GM06990 (cell line): ENCODE measurements at regions not wholly inside any gene's neighbourhood (a gene's known extent, or its start where the extent isn't known, plus 50 kb on each side); places are given as distances from the start of the nearest gene placed in this dataset.

Experiments
- DNase-seq: peaks from one replicate; pipeline ENCODE4 v3.0.0-alpha.2; 2011; ENCODE audit not compliant: insufficient read length; ENCODE audit errors: extremely low read depth
- H3K27me3 ChIP-seq: replicated peaks from 2 replicates; pipeline ENCODE4 v1.6.0; 2011; ENCODE audit warnings: low read length; ENCODE audit not compliant: control insufficient read depth, insufficient read depth
- H3K36me3 ChIP-seq: 2 replicates; pipeline ENCODE4 v1.5.1; 2011; ENCODE audit warnings: low read length; ENCODE audit not compliant: control insufficient read depth, insufficient read depth
- H3K4me3 ChIP-seq: replicated peaks from 2 replicates; pipeline ENCODE4 v1.5.1; 2011; ENCODE audit warnings: low read depth, mild to moderate bottlenecking, control low read depth, low read length
- TF ChIP-seq, protein P1 (sequence below): IDR thresholded peaks from 2 replicates; pipeline ENCODE4 v1.5.1; 2011; ENCODE audit warnings: low read length, control low read depth, mild to moderate bottlenecking, inconsistent platforms; ENCODE audit not compliant: insufficient read depth, poor library complexity, severe bottlenecking

GRCh38 chr2:220981926-220982325 is 590.2 kb downstream of the EPHA4 start:
- Histone ChIP-seq H3K36me3 (no peaks in the 10 kb centered on the region), H3K27me3 (no peaks in the 10 kb centered on the region), H3K4me3 (no peak overlapping the region)
- TF ChIP-seq, protein P1, sequence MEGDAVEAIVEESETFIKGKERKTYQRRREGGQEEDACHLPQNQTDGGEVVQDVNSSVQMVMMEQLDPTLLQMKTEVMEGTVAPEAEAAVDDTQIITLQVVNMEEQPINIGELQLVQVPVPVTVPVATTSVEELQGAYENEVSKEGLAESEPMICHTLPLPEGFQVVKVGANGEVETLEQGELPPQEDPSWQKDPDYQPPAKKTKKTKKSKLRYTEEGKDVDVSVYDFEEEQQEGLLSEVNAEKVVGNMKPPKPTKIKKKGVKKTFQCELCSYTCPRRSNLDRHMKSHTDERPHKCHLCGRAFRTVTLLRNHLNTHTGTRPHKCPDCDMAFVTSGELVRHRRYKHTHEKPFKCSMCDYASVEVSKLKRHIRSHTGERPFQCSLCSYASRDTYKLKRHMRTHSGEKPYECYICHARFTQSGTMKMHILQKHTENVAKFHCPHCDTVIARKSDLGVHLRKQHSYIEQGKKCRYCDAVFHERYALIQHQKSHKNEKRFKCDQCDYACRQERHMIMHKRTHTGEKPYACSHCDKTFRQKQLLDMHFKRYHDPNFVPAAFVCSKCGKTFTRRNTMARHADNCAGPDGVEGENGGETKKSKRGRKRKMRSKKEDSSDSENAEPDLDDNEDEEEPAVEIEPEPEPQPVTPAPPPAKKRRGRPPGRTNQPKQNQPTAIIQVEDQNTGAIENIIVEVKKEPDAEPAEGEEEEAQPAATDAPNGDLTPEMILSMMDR, result no peak
- DNase-seq, result no peak

DNA sequence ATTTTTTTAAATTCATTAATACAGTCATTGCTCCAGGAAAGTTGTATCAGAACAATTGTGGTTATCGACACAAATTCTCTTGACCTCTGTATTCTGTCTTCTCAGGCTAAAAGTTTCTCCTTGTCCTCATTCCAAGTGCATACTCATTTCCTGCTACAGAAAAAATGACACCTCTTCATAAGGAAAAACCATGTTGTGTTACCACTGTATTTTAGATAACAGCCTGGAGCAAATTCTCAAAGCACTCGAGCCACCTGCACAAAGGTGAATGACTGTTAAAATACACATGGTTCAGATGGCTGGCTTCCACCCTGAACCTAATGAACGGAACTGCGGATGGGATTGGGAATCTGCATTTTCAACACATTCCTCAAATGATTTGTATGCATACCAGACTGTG is 586.5 kb downstream of the EPHA4 start:
- Histone ChIP-seq H3K36me3 (no peaks in the 10 kb centered on the region), H3K27me3 (no peaks in the 10 kb centered on the region), H3K4me3 (no peak overlapping the region)
- TF ChIP-seq, protein P1, result no peak
- DNase-seq, result no peak

GRCh38 chr2:220987839-220988238 is 584.3 kb downstream of the EPHA4 start:
- Histone ChIP-seq H3K27me3 (no peaks in the 10 kb centered on the region), H3K4me3 (no peak overlapping the region), H3K36me3 (no peaks in the 10 kb centered on the region)
- DNase-seq, result no peak
- TF ChIP-seq, protein P1, result no peak

DNA sequence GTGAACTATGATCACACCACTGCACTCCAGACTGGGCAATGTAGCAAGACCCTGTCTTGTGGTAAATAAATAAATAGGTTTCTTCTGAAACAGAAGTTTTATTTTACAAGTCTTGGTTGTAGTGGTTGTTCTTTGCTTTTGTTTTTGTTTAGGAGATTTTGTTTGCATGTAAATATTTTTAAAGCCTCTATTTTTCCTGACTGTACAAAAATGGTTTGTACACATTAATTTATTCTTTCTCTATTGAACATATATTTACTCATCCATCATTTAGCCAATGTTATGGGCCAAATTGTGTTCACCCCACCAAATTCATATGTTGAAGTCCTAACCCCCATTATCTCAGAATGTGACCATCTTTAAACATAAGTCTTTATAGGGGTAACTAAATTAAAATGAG is 580.1 kb downstream of the EPHA4 start:
- Histone ChIP-seq H3K27me3 (no peaks in the 10 kb centered on the region), H3K4me3 (no peak overlapping the region), H3K36me3 (no peaks in the 10 kb centered on the region)
- TF ChIP-seq, protein P1, result no peak
- DNase-seq, result no peak

GRCh38 chr2:220994846-220995245 is 577.3 kb downstream of the EPHA4 start:
- H3K4me3 ChIP-seq, result no peak overlapping the region
- no peaks in the 10 kb centered on the region for H3K27me3 ChIP-seq
- TF ChIP-seq, protein P1, result no peak
- no peaks in the 10 kb centered on the region for H3K36me3 ChIP-seq
- no peak for DNase-seq

DNA sequence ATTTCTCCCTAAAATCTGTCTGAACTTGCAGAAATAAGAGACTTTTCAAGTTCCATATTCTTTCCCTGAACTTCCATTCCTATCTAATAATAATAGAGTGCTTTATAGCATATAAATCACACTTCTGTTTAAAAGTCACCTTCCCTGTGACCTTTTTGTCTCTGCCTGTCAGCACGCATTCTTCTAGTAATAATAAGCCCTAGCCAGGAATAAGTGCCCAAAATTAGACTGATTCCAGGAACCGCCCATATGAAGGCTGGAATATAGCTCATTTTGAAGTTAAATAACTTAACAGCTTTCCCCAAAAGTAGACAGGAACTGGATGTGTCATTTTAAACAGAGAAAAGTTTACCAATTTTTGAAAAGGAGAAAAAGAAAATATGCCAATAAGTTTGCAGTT is 576.5 kb downstream of the EPHA4 start:
- no peak for DNase-seq

More for the DNA sequence above, 576.5 kb downstream of the EPHA4 start:
- TF ChIP-seq, protein P1, result no peak
- Histone ChIP-seq H3K4me3 (no peak overlapping the region), H3K27me3 (no peaks in the 10 kb centered on the region), H3K36me3 (no peaks in the 10 kb centered on the region)
